C4-2B (cell line): ENCODE measurements at regions not wholly inside any gene's neighbourhood (a gene's known extent, or its start where the extent isn't known, plus 50 kb on each side); places are given as distances from the start of the nearest gene placed in this dataset.
"Not testable (repeated sequence)": the region's sequence is repeated elsewhere in the genome, so short reads cannot be mapped to it uniquely, and the experiment has no call there.

Source experiments
- H3K27ac ChIP-seq: fragments of 450-650 bp; 2 replicates; pipeline ENCODE4 v1.5.1; 2017
- CTCF ChIP-seq: fragments of 450-650 bp; conservative IDR thresholded peaks from 2 replicates; pipeline ENCODE4 v1.5.1; 2017; ENCODE audit warnings: mild to moderate bottlenecking
- ZFX ChIP-seq: fragments of 450-650 bp; IDR thresholded peaks from 2 replicates; pipeline ENCODE4 v1.6.1; 2017

GRCh38 chr3:77707281-77707680 lies 667.4 kb downstream of the ROBO2 start:
- H3K27ac ChIP-seq, result no peak overlapping the region
- TF ChIP-seq ZFX (no peak), CTCF (no peak)

GRCh38 chr3:77709155-77709554 lies 669.3 kb downstream of the ROBO2 start:
- TF ChIP-seq ZFX (no peak), CTCF (no peak)
- no peak overlapping the region for H3K27ac ChIP-seq

- TF ChIP-seq ZFX, result no peak
- no peak for TF ChIP-seq CTCF
- no peak overlapping the region for H3K27ac ChIP-seq
Measured at GRCh38 chr3:77718311-77718710, 678.4 kb downstream of the ROBO2 start.

GRCh38 chr3:77720460-77720971 lies 680.6 kb downstream of the ROBO2 start:
- no peak for TF ChIP-seq CTCF
- no peak for TF ChIP-seq ZFX

GRCh38 chr3:77726517-77726916 lies 686.6 kb downstream of the ROBO2 start:
- TF ChIP-seq ZFX (no peak), CTCF (no peak)
- H3K27ac ChIP-seq, result no peak overlapping the region

More at GRCh38 chr3:77720460-77720971, 680.6 kb downstream of the ROBO2 start:
- no peak overlapping the region for H3K27ac ChIP-seq

GRCh38 chr3:77746048-77746447 lies 706.1 kb downstream of the ROBO2 start:
- TF ChIP-seq CTCF (no peak), ZFX (no peak)

GRCh38 chr3:77746892-77747291 lies 707.0 kb downstream of the ROBO2 start:
- no peak overlapping the region for H3K27ac ChIP-seq
- no peak for TF ChIP-seq CTCF
- no peak for TF ChIP-seq ZFX

More at GRCh38 chr3:77746048-77746447, 706.1 kb downstream of the ROBO2 start:
- no peak overlapping the region for H3K27ac ChIP-seq

- not testable (repeated sequence) for H3K27ac ChIP-seq
Measured at GRCh38 chr3:77756397-77756975, 716.6 kb downstream of the ROBO2 start.
